ENCODE measurements at regions not wholly inside any gene's neighbourhood (a gene's known extent, or its start where the extent isn't known, plus 50 kb on each side); places are given as distances from the start of the nearest gene placed in this dataset.
"Not testable (repeated sequence)": the region's sequence is repeated elsewhere in the genome, so short reads cannot be mapped to it uniquely, and the experiment has no call there.

DNA sequence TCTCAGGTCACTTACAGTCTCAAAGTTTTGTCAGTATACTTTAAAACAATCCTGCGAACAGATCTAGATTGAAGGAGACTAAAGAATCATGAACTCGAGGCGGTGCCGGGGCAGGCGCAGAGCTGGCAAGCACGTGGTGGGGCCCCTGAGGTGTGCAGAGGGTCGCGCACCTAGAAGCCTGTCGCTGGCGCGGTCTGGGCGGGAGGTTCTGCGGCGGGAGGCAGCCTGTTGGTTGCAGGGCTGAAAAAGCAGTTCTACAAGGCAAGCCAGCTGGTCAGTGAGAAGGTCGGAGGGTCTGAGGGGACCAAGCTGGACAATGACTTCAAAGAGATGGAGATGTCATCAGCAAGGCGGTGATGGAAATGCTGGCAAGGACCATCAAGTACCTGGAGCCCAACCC lies 147.0 kb downstream of the GOSR1 start:
- not testable (repeated sequence) for DNase-seq

DNA sequence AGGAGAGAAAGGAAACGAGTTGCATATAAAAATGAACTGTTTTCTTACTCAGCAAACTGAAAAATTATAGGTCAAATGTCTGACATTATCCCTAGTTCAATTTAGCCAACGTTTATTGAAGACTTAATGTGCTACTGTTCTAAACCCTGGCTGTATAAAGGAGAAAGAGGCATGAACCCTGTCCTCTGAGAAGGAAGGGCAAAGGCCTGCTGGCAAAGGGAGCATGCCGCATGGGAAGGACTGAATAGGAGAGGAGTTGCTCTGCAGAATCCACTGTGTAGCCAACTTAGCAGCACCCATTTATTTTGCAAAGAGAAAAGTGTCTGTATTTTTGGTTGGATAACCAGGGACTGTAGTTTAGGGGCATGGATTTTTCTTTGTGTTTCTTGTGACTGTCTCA lies 132.5 kb downstream of the GOSR1 start:
- not testable (repeated sequence) for DNase-seq

DNA sequence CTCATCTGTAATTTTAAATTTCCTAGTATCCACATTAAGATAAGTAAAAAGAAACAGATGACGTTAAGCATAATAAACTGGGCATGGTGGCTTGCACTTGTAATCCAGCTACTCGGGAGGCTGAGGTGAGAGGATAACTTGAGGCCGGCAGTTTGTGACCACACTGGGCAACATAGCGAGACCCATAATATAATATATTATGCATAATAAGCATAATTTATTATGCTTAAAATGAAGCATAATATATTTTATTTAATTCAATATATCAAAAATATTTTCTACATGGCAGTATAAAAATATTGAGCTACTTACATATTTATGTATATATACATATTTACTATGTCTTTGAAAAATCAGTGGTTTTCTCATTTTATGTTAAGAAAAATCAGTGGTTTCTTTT lies 128.3 kb downstream of the GOSR1 start:
- no peak for DNase-seq

DNA sequence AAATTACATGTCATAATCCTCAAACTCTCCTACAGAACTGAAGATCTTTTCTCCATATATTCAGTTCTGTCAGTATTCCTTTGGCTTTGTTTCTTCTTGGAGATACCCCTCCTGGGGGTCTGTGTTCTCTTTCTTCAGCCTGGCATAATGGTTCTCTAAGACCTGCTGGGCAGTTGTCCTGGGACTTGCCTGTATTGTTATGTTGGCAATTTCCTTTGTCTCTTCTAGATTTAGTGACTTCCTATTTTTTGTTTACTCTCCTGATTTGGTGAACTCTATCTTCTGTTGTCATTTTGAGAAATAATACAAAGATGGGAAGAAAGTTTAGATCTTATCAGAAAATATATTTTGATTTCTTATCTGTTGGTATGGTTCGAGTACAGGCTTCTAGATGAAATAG lies 127.8 kb downstream of the GOSR1 start:
- DNase-seq, result no peak

DNA sequence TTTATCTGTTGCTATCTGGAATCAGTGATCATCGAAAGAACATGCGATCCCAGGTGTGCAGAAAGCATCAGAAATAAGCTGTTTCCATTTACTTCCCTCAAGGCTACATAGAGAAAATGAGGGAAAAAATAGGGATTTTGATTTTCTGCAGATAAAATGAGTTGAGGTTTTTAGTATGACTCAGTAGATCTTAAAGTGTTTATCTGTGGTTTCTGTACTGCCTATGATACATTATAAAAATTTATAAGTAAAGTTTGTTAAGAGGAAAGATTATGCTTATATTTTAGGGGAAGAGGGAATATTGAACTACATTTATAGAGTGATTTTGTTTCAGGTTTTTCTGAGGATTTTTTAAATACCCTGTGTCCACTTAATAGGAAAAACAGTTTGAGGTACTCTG lies 125.2 kb downstream of the GOSR1 start:
- not testable (repeated sequence) for DNase-seq

DNA sequence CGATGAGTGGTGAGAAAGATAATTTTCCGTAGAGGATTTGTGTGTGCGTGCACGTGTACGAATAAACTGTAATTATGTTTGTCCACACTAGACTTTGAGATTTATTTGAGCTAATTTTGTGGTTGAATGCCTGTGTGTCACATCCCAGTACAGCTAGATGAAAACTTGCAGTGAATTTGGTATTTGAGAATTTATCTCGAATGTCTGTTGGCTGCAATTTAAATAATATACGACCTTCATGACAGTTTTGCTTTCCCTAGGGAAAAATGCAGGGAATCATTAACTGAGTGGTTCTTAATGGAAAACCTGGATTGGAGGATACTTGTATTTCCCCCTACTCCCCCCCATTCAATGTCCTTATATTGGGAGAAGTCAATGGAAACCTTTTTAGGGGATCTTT lies 124.8 kb downstream of the GOSR1 start:
- not testable (repeated sequence) for DNase-seq

DNA sequence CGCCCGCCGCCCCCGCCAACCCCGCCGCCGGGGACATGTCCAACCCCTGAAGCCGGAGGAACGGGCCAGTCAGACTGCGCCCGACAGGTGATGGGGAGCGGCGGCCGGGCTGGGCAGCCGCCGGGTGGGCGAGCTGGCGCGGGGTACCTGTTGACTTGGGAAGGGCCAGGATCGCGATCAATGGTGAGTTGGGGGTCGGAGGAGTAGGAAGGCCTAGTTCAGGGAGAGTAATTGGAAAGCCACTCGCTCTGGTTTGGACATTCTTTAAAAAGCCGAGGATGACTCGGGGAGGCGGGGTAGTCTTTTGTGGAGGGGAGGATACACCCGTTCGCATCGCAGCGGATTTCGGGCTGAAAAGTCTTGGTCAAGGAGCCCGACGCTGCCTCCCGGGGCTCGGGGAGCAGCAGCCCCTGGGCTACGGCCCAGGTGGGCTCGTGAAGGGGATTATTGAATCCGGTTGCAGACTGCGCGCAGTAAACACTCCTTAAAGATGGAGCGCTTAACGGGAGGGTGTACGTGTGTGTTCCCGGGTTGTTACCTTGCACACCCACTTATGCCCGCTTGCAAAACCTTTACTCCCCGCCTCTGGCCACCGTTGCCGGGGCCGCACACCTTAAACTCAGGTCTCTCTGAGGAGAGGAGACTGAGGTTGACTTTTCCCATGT lies 123.8 kb downstream of the GOSR1 start:
- DNase-seq, result no peak

DNA sequence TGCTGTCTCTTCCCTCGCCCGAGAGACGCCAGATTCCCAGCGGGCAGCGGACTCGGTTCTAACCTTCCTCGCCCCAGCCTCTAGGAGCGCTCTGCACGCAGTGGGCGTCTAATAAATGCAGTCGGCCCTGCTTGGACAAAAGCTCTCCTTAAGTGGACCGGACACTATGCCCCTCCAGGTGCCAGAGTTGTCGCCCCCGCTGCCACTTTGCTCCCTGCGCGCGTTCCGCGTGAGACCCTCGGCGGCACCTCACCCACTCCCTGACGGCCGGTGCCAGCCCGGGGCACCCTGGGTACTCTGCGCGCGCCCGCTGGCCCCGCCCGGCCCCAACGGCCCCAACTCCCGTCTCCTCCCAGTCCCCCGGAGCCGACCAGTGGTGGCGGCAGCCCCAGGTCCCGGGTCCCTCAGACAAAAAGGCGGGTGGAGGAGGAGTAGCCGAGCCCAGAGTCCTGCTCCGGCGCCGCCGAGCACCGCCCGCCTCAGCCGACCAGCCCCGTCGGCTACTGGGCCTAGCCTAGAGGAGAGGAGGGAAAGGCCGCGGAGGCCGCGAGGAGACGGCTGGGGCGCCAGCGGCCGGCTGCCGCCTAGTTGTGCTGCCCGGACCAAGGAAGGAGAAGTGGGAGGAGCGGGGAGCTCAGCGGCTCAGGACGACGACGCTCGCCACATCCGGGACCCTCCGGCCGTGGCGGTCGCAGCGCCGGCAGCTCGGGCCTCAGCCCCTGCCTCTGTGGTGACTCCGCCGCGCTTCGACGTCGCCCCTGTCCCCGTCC lies 123.0 kb downstream of the GOSR1 start:
- DNase-seq, result no peak

DNA sequence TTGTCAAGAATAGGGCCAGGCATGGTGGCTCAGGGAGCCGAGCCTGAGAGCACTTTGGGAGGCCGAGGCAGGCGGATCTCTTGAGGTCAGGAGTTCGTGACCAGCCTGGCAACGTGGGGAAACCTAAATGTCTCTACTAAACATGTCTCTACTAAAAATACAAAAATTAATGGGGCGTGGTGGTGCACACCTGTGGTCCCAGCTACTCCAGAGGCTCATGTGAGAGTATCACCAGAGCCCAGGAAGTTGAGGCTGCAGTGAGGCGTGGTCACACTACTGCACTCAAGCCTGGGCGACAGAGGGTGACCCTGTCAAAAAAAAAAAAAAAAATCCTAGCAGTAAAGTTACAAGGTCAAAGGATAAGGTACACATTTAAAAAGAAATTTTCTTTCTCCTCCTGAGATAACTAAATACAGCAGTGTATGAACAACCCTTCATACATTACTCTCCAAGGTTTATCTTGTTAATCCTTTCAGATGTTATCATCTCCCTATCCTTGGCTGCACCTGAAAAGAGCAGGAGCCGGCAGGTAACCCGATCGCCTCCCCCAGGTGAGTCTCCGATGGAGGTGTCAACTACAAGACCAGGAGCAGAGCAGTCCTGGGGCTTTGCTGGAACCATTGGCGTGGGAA lies 122.3 kb downstream of the GOSR1 start:
- no peak for DNase-seq

DNA sequence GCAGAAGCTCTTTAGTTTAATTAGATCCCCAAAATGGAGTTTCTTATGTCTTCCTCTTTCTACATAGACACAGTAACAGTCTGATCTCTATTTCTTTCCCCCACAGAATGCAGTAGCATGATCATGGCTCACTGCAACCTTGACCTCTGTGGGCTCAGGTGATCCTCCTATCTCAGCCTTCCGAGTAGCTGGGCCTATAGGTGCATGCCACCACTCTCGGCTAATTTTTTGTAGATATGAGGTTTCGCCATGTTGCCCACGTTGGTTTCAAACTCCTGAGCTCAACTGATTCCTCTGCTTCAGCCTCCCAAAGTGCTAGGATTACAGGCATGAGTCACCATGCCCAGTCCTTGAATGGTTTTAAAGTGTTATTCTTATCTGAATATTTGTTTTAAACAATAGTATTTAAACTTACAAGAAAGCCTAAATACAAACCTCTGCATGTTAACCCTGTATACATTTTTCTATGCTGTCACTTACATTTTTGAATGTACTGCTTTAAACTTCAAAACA lies 120.6 kb downstream of the GOSR1 start:
- DNase-seq, result no peak

DNA sequence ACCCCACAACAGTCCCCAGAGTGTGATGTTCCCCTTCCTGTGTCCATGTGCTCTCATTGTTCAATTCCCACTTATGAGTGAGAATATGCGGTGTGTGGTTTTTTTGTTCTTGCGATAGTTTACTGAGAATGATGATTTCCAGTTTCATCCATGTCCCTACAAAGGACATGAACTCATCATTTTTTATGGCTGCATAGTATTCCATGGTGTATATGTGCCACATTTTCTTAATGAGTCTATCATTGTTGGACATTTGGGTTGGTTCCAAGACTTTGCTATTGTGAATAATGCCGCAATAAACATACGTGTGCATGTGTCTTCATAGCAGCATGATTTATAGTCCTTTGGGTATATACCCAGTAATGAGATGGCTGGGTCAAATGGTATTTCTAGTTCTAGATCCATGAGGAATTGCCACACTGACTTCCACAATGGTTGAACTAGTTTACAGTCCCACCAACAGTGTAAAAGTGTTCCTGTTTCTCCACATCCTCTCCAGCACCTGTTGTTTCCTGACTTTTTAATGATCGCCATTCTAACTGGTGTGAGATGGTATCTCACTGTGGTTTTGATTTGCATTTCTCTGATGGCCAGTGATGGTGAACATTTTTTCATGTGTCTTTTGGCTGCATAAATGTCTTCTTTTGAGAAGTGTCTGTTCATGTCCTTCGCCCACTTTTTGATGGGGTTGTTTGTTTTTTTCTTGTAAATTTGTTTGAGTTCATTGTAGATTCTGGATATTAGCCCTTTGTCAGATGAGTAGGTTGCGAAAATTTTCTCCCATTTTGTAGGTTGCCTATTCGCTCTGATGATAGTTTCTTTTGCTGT lies 120.0 kb downstream of the GOSR1 start:
- not testable (repeated sequence) for DNase-seq

DNA sequence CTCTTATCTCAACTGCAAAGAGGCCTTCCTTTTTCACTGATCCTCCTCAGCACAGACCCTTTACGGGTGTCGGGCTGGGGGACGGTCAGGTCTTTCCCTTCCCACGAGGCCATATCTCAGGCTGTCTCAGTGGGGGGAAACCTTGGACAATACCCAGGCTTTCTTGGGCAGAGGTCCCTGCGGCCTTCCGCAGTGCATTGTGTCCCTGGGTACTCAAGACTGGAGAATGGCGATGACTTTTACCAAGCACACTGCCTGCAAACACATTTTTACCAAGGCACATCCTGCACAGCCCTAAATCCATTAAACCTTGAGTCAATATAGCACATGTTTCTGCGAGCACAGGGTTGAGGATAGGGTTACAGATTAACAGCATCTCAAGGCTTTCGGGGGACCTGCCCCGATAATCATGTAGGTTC lies 117.8 kb downstream of the GOSR1 start:
- DNase-seq, result not testable (repeated sequence)

DNA sequence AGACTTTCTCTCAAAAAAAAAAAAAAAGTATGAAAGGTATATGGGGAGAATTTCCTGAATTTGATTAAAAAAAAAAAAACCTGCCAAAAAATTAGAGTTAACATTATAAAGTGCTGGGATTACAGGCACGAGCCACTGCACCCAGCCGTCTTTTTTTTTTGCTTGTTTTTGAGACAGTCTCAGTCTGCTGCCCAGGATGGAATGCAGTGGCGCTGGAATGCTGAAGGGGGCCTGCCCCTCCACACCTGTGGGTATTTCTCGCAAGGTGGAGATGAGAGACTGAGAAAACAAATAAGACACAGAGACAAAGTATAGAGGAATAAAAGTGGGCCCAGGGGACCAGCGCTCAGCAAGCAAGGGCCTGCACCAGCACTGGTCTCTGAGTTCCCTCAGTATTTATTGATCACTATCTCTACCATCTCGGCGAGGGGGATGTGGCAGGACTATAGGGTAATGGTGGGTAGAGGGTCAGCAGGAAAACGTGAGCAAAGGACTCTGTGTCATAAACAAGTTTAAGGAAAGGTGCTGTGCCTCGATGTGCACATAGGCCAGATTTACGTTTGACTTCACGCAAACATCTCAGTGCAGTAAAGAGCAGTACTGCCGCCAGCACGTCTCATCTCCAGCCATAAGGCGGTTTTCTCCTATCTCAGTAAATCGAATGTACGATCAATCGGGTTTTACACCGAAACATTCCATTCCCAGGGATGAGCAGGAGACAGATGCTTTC lies 117.2 kb downstream of the GOSR1 start:
- DNase-seq, result no peak

DNA sequence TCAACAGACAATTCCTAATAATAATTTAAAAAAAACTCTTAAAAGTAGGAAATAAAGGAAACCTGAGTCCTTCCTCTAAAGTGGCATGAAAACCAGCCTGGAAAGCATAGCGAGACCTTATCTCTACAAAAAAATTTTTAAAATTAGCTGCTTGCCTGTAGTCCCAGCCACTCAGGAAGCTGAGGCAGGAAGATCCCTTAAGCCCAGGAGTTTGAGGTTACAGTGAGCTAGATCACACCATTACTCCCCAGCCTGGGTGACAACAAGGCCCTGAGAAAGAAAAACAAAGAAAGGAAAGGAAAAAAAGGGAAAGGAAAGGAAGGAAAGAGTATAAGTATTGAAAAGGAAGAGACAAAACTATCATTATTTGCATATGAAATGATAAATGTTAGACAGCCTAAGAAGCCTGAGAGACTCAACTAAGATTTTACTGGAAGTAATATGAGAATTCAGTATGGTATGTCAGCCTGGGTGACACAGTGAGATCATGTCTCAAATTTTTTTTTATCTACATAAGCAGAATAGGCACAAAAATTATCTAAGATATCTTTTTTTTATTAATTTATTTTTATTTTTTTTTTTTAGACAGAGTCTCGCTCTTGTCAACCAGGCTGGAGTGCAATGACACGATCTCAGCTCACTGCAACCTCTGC lies 113.0 kb downstream of the GOSR1 start:
- no peak for DNase-seq

DNA sequence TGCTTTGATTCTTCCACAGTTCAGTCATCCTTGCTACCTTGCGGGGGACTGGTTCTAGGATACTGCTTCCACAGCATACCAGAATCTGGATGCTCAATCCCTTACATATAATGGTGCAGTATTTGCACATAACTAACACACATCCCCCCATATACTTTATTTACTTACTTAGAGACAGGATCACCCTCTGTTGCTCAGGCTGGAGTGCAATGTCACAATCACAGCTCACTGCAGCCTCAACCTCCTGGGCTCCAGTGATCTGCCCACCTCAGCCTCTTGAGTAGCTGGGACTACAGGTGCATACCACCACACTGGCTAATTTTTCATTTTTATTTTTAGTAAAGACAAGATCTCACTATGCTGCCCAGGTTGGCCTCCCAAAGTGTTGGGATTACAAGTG lies 112.2 kb downstream of the GOSR1 start:
- DNase-seq, result no peak

DNA sequence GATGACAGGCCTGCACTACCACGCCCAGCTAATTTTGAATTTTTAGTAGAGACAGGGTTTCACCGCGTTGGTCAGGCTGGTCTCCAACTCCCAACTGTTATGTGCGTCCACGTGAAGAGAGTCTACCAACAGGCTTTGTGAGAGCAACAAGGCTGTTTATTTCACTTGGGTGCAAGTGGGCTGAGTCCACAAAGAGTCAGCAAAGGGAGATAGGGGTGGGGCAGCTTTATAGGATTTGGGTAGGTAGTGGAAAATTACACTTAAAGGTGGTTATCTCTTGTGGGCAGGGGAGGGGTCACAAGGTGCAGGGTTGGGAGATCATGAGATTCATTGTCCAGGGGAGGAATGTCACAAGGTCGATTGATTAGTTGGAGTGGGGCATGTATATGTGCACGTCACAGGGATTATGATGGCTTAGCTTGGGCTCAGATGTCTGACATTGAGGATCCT lies 111.6 kb downstream of the GOSR1 start:
- no peak for DNase-seq

DNA sequence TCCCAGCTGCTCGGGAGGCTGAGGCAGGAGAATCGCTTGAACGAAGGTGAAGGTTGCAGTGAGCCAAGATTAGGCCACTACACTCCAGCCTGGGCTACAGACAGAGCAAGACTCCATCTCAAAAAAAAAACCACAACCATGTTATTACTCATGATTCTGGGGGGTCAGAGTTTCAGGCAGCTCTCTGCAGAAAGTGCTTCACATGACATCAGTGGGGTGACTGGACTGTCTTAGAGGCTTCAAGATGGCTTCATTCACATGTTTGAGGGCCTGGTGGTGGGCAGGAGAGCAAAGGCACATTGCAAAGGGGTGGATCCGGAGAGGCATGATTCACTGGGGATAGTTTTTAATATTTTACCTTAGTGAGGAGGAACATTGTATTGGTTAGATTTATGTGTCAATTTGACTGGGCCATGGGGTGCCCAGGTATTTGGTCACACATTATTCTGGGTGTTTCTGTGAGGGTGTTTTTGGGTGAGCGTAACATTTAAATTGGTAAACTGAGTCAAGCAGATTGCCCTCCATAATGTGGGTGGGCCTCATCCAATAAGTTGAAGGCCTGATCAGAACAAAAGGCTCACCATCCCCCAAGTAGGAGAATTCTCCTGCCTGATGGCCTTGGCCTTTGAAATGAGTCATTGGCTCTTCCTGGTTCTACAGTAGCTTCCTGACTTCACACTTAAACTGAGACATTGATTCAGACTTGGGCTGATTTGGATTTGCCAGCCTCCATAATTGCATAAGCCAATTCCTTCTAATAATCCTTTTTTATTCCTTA lies 109.8 kb downstream of the GOSR1 start:
- DNase-seq, result no peak

DNA sequence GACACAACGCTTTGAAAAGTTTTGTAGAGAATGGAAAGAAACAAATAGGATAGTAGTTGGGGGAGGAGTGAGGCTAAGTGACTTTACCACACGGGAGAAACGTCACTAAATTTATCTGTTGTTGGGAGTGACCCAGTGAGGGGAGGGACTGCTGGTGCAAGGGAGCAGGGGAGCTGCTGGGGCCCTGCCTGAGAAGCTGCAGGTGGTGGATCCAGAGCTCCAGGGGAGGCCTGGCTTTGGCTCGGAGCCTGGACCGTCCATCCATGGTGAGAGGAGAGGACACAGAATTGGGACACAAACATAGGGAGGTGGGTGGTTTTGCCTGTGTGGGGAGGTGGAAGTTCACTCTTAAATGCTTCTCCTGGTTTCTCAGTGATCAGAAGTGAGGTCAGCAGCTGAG lies 107.6 kb downstream of the GOSR1 start:
- no peak for DNase-seq

DNA sequence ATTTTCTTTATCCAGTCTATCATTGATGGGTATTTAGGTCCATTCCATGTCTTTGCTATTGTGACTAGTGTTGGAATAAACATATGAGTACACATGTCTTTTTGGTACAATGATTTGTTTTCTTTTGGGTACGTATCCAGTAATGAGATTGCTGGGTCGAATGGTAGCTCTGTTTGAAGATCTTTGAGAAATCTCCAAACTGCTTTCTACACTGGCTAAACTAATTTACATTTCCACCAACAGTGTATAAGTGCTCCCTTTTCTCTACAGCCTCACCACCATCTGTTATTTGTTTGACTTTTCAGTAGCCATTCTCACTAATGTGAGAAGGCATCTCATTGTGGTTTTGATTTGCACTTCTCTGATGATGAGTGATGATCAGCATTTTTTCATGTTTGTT lies 103.7 kb downstream of the GOSR1 start:
- no peak for DNase-seq

DNA sequence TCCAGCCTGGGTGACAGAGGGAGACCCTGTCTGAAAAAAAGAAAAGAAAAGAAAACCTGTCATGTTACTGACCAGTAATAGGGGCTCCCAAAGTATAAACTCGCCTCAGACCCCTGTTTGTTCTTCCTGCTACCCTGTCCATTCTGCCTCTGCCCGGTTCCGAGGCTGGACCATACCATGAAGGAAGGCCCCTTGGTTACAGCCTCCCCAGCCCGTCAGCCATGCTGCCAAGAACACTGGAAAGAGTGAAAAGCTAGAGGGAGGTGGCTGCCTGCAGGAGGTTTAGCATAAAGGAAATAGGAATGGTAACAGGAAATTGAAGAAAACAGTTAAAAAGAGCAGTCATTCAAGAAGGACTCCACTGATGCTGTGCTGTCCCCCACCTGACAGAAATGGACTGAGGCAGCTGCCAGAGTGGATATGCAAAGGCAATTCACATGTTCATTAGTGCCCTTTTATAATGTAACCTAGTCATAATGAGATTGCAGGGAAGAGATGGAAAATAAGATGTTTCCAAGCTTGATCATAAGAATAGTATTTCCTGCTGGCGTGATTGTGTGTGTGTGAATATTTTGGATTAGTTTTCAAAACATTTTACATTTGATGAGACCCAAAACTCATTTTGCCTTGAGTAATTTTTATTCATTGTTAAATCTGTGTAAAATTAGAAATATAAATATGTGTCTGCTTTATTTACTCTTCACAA lies 102.6 kb downstream of the GOSR1 start:
- DNase-seq, result no peak
